Testis (tissue), 2 donors: ENCODE measurements at regions not wholly inside any gene's neighbourhood (a gene's known extent, or its start where the extent isn't known, plus 50 kb on each side); places are given as distances from the start of the nearest gene placed in this dataset.

ENCODE experiments used
- CTCF ChIP-seq, 3 experiments: fragments of 450-650 bp in 2 of 3; fragments of 200-600 bp in 1 of 3; sonication (generic) in 1 of 3; IDR thresholded peaks; one replicate each; pipeline ENCODE4 v1.5.1; 2016 to 2019; ENCODE audit warnings: antibody characterized with exemption in 3 of 3, mild to moderate bottlenecking in 2 of 3, moderate library complexity in 1 of 3
- POLR2A ChIP-seq: fragments of 450-650 bp; IDR thresholded peaks from one replicate; pipeline ENCODE4 v1.6.1; 2017; ENCODE audit warnings: antibody characterized with exemption, mild to moderate bottlenecking, moderate library complexity

- TF ChIP-seq CTCF (IDR thresholded peaks at IDR 0.05), result no peak
- TF ChIP-seq POLR2A, result no peak
Measured at GRCh38 chr2:53114582-53114981, 653.0 kb upstream of the CHAC2 start.
